Lower lobe of right lung (tissue), 2 donors: ENCODE measurements at regions not wholly inside any gene's neighbourhood (a gene's known extent, or its start where the extent isn't known, plus 50 kb on each side); places are given as distances from the start of the nearest gene placed in this dataset.
"Not testable (repeated sequence)": the region's sequence is repeated elsewhere in the genome, so short reads cannot be mapped to it uniquely, and the experiment has no call there.

Experiments used
- ATAC-seq, 2 donors: fragments of 200-7000 bp; cut with Tn5 transposase; one replicate each; pipeline ENCODE4 v1.9.1; 2020 to 2022; ENCODE audit warnings: mild to moderate bottlenecking in 2 of 2, moderate library complexity in 2 of 2
- DNase-seq: peaks from one replicate; pipeline ENCODE4 v3.0.0-alpha.2; 2020
- H3K27ac ChIP-seq: fragments of 200-600 bp; one replicate; pipeline ENCODE4 v1.8.0; 2022
- H3K27me3 ChIP-seq: fragments of 200-600 bp; one replicate; pipeline ENCODE4 v1.8.0; 2022; ENCODE audit warnings: low read depth
- H3K36me3 ChIP-seq: fragments of 200-600 bp; one replicate; pipeline ENCODE4 v1.8.0; 2022; ENCODE audit warnings: mild to moderate bottlenecking
- H3K4me1 ChIP-seq: fragments of 200-600 bp; one replicate; pipeline ENCODE4 v1.8.0; 2022
- H3K4me3 ChIP-seq: fragments of 200-600 bp; one replicate; pipeline ENCODE4 v1.8.0; 2022; ENCODE audit warnings: mild to moderate bottlenecking
- H3K9me3 ChIP-seq: fragments of 200-600 bp; one replicate; pipeline ENCODE4 v1.8.0; 2022
- intact Hi-C: fragments of 100-400 bp; cut with DNase I; formaldehyde crosslinking; loops from one replicate; pipeline ENCODE4 v1.11.0; 2022
- TF ChIP-seq, protein P1 (sequence below): fragments of 200-600 bp; IDR thresholded peaks from one replicate; pipeline ENCODE4 v1.8.0; 2022; ENCODE audit warnings: antibody characterized with exemption, mild to moderate bottlenecking
- donor health status: DM: no; HTN: yes; CAD: no; lungs with severe emphysema.

DNA sequence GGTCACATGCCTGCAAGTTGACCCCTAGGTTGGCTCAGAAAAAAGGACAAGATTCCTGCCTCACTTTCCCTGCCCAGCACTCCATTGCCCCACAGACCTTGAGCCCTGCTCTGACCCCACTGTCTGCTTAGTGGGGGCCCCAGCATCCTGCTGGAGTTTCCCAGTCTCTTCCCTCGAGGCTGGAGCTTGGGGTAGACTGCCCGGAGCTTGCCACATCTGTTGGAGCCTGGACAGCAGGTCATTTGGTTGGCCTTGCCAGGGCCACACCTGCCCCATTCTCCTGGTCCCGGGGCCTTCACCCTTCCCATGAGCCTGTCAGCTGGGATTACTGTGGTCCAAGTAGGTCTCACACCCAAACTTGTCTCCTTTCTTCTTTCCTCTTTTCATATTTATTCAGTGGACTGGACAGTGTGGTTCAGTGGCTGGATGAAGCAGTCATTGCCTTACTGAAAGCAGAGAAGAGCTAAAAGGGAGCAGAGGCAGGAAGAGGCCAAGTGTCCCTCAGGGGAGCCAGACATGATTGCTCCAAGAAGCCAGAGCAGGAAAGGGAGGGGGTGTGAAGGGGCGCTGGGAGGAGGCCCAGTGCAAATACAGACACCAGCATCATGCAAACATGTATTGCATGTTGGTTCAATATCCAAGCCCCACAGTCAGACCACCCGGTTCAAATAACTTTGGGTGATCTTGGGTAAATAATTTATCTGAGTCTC, 56.2 kb upstream of the CACUL1 start:
- no peak overlapping the region for H3K4me3 ChIP-seq
- no peak overlapping the region for H3K27ac ChIP-seq
- intact Hi-C loops: no loop called here
- TF ChIP-seq, protein P1, sequence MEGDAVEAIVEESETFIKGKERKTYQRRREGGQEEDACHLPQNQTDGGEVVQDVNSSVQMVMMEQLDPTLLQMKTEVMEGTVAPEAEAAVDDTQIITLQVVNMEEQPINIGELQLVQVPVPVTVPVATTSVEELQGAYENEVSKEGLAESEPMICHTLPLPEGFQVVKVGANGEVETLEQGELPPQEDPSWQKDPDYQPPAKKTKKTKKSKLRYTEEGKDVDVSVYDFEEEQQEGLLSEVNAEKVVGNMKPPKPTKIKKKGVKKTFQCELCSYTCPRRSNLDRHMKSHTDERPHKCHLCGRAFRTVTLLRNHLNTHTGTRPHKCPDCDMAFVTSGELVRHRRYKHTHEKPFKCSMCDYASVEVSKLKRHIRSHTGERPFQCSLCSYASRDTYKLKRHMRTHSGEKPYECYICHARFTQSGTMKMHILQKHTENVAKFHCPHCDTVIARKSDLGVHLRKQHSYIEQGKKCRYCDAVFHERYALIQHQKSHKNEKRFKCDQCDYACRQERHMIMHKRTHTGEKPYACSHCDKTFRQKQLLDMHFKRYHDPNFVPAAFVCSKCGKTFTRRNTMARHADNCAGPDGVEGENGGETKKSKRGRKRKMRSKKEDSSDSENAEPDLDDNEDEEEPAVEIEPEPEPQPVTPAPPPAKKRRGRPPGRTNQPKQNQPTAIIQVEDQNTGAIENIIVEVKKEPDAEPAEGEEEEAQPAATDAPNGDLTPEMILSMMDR: no peak
- no peaks in the 10 kb centered on the region for H3K27me3 ChIP-seq
- no peak for DNase-seq
- H3K4me1 ChIP-seq: no peaks in the 10 kb centered on the region
- ATAC-seq: no peak
- no peaks in the 10 kb centered on the region for H3K36me3 ChIP-seq
- no peaks in the 10 kb centered on the region for H3K9me3 ChIP-seq

DNA sequence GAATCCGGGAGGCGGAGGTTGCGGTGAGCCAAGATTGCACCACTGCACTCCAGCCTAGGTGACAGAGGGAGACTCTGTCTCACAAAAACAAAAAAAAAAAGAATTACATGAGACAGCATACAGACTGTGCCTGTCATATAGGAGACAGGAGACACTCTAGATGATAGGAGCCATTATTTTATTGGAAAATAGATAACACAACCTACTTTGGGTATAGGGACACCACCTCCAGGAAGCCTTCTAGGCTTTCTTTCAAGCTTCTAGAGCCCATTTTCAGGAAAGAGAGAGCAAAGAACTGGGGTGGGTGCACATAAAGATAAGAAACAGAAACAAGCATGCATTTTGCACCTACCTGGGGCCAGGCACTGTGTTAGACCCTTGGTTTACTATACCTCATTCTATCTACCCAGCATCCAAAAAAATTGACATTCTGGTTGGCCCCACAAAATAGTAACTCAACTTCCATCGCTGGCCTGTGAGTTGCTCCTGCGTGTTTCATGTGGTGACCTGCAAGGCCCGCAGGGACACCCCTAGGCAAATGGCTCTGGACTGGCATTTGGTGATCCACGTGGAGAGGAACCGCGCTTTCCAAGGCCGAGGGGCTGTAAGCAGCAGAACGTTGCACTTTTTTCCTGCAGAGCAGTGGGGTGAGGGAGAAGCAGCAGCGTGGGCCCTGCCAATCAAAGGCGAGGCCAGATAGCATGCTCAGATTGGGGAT, 57.1 kb upstream of the CACUL1 start:
- DNase-seq (no peak), ATAC-seq (no peak)
- TF ChIP-seq, protein P1: no peak
- intact Hi-C loops: no loop called here
- Histone ChIP-seq H3K27me3 (no peaks in the 10 kb centered on the region), H3K9me3 (no peaks in the 10 kb centered on the region), H3K4me3 (no peak overlapping the region), H3K36me3 (no peaks in the 10 kb centered on the region), H3K27ac (no peak overlapping the region), H3K4me1 (no peaks in the 10 kb centered on the region)

- Histone ChIP-seq H3K4me3 (no peak overlapping the region), H3K4me1 (no peaks in the 10 kb centered on the region), H3K9me3 (no peaks in the 10 kb centered on the region), H3K27me3 (no peaks in the 10 kb centered on the region), H3K36me3 (no peaks in the 10 kb centered on the region), H3K27ac (no peak overlapping the region)
- intact Hi-C loops: no loop called here
- no peak for DNase-seq
- ATAC-seq: no peak
- TF ChIP-seq, protein P1: no peak
Measured at GRCh38 chr10:118812393-118812740, 57.6 kb upstream of the CACUL1 start.

- H3K27me3 ChIP-seq, ATAC-seq, H3K36me3 ChIP-seq, H3K4me3 ChIP-seq, DNase-seq, H3K9me3 ChIP-seq, intact Hi-C loops, H3K27ac ChIP-seq, H3K4me1 ChIP-seq: not testable (repeated sequence)
Measured at GRCh38 chr10:118813001-118813400, 58.2 kb upstream of the CACUL1 start.

- H3K27ac ChIP-seq: no peak overlapping the region
- no peak for DNase-seq
- no peak for ATAC-seq
- no peaks in the 10 kb centered on the region for H3K9me3 ChIP-seq
- TF ChIP-seq, protein P1: no peak
- no peaks in the 10 kb centered on the region for H3K27me3 ChIP-seq
- no peak overlapping the region for H3K4me3 ChIP-seq
- no peaks in the 10 kb centered on the region for H3K4me1 ChIP-seq
- no peaks in the 10 kb centered on the region for H3K36me3 ChIP-seq
- intact Hi-C loops: no loop called here
Measured at GRCh38 chr10:118816471-118817168, 61.9 kb upstream of the CACUL1 start.
